ENCODE measurements at regions not wholly inside any gene's neighbourhood (a gene's known extent, or its start where the extent isn't known, plus 50 kb on each side); places are given as distances from the start of the nearest gene placed in this dataset.

GRCh38 chr10:71069909-71070666, 142.3 kb upstream of the UNC5B start:
- TF ChIP-seq NFE2L2 (IDR thresholded peaks at IDR 0.05; ENCODE audit: low read depth, low read length), result no peak
- TF ChIP-seq RAD21 (IDR thresholded peaks at IDR 0.05; ENCODE audit: low read length), result no peak
- TF ChIP-seq CEBPB (IDR thresholded peaks at IDR 0.05; ENCODE audit: low read depth, low read length), result no peak
- TF ChIP-seq ELK1 (IDR thresholded peaks at IDR 0.05; ENCODE audit: borderline replicate concordance, low read depth, low read length), result no peak
- TF ChIP-seq FOS (IDR thresholded peaks at IDR 0.05; ENCODE audit: low read depth, low read length), result no peak
- H2BK20ac ChIP-seq (ENCODE audit: low read depth, low read length), result no peak overlapping the region
- H4K91ac ChIP-seq (ENCODE audit: insufficient read depth, low read depth, low read length), result no peak overlapping the region
- H2BK120ac ChIP-seq (ENCODE audit: low read depth, low read length), result no peak overlapping the region
- no peak overlapping the region for H2BK15ac ChIP-seq (ENCODE audit: low read depth, low read length)
- peaks cover 45% of the 10 kb centered on the region for H3K27me3 ChIP-seq (ENCODE audit: control insufficient read depth, insufficient read depth, low read length)
- H3K4me1 ChIP-seq (ENCODE audit: control insufficient read depth, insufficient read depth, low read length), result no peaks in the 10 kb centered on the region
- H3K9ac ChIP-seq (ENCODE audit: low read depth, low read length), result no peak overlapping the region
- POLR2A ChIA-PET (ENCODE audit: unreplicated experiment), result no interaction called here
- no peaks in the 10 kb centered on the region for H3K79me1 ChIP-seq (ENCODE audit: low read depth in 1 of 2, low read length in 2 of 2)
- no peak overlapping the region for H3K56ac ChIP-seq (ENCODE audit: extremely low read depth, insufficient read depth, low read length)
- no peaks in the 10 kb centered on the region for H3K9me1 ChIP-seq (ENCODE audit: insufficient read depth, low read length)
- no peak overlapping the region for H4K5ac ChIP-seq (ENCODE audit: low read depth, low read length)
- ATAC-seq (ENCODE audit: low read depth) (no peak), DNase-seq (no peak)
- dilution Hi-C loops (cut with HindIII; ENCODE audit: low sequenced_read_pairs, unreplicated experiment) (no loop called here), intact Hi-C loops (cut with micrococcal nuclease) (no loop called here), in situ Hi-C loops (cut with MboI; ENCODE audit: low sequenced_read_pairs) (no loop called here)
- no peaks in the 10 kb centered on the region for H3K9me3 ChIP-seq (ENCODE audit: control insufficient read depth, insufficient read depth, low read length)
- H2AK9ac ChIP-seq (replicated peaks; ENCODE audit: low read depth, low read length, poor library complexity), result no peak overlapping the region
- no peaks in the 10 kb centered on the region for H4K20me1 ChIP-seq (ENCODE audit: insufficient read depth, low read length)
- no peak overlapping the region for H3K4me2 ChIP-seq (ENCODE audit: low read depth, low read length)
- H2AFZ ChIP-seq (replicated peaks; ENCODE audit: low read length, poor library complexity), result no peak overlapping the region
- H3K36me3 ChIP-seq (ENCODE audit: control insufficient read depth, insufficient read depth, low read length), result no peaks in the 10 kb centered on the region
- no peak overlapping the region for H3K18ac ChIP-seq (ENCODE audit: low read depth, low read length)
- CTCF ChIA-PET, result no interaction called here
- H4K8ac ChIP-seq (ENCODE audit: low read depth in 2 of 2, low read length in 2 of 2), result no peak overlapping the region
- no TSS peak for BruUV-seq (replicated peaks)
- no peak overlapping the region for H3K23ac ChIP-seq (ENCODE audit: low read depth, low read length)
- no peak overlapping the region for H3K4ac ChIP-seq (ENCODE audit: low read depth, low read length)
- no peak overlapping the region for H3K14ac ChIP-seq (replicated peaks; ENCODE audit: low read depth, low read length)
- H2BK5ac ChIP-seq (ENCODE audit: low read depth, low read length, poor library complexity, severe bottlenecking), result no peak overlapping the region
- no peak overlapping the region for H2AK5ac ChIP-seq (ENCODE audit: low read depth, low read length)
- 83% methylated on average over 15 of the region's 24 CpGs; no CpG with 5 or more reads in 1 of the 2 experiments for WGBS, 2 experiments (ENCODE audit: extremely low coverage in 2 of 2, insufficient read length in 1 of 2)
- H3K27ac ChIP-seq (ENCODE audit: insufficient read depth, low read length), result no peak overlapping the region
- H3K4me3 ChIP-seq (ENCODE audit: insufficient read depth, low read depth, low read length), result no peak overlapping the region

Measured in IMR-90 (cell line).